H9 (cell line): ENCODE measurements at regions not wholly inside any gene's neighbourhood (a gene's known extent, or its start where the extent isn't known, plus 50 kb on each side); places are given as distances from the start of the nearest gene placed in this dataset.

Experiments
- DNase-seq: peaks from one replicate; pipeline ENCODE4 v3.0.0-alpha.2; 2017
- H2AFZ ChIP-seq: one replicate; pipeline ENCODE4 v1.6.1; 2013; ENCODE audit warnings: mild to moderate bottlenecking, low read length, control low read depth, moderate library complexity
- H2AK5ac ChIP-seq: 2 replicates; pipeline ENCODE4 v1.6.1; 2013; ENCODE audit warnings: low read length, control low read depth, mixed read lengths; ENCODE audit not compliant: insufficient read length
- H2BK120ac ChIP-seq: one replicate; pipeline ENCODE4 v1.6.1; 2013; ENCODE audit warnings: low read depth, mild to moderate bottlenecking, low read length, control low read depth, inconsistent platforms; ENCODE audit not compliant: poor library complexity, severe bottlenecking
- H2BK12ac ChIP-seq: 2 replicates; pipeline ENCODE4 v1.6.1; 2013; ENCODE audit warnings: low read length, control low read depth, mixed read lengths, low read depth; ENCODE audit not compliant: insufficient read length
- H2BK15ac ChIP-seq: 2 replicates; pipeline ENCODE4 v1.6.1; 2013; ENCODE audit warnings: low read depth, low read length, control low read depth
- H2BK20ac ChIP-seq: one replicate; pipeline ENCODE4 v1.6.1; 2013; ENCODE audit warnings: low read depth, mild to moderate bottlenecking, low read length, control low read depth, inconsistent platforms; ENCODE audit not compliant: poor library complexity, severe bottlenecking
- H2BK5ac ChIP-seq: 2 replicates; pipeline ENCODE4 v1.6.1; 2013; ENCODE audit warnings: low read length, control low read depth, mixed read lengths; ENCODE audit not compliant: insufficient read length
- H3K14ac ChIP-seq: 2 replicates; pipeline ENCODE4 v1.6.1; 2013; ENCODE audit warnings: low read length, control low read depth; ENCODE audit not compliant: insufficient read depth
- H3K18ac ChIP-seq: 2 replicates; pipeline ENCODE4 v1.6.1; 2013; ENCODE audit warnings: low read depth, mild to moderate bottlenecking, mixed read lengths, low read length, control low read depth; ENCODE audit not compliant: insufficient read length
- H3K23ac ChIP-seq: 2 replicates; pipeline ENCODE4 v1.6.1; 2013; ENCODE audit warnings: low read length, control low read depth, mixed read lengths, low read depth; ENCODE audit not compliant: insufficient read length
- H3K23me2 ChIP-seq: 2 replicates; pipeline ENCODE4 v1.6.1; 2013; ENCODE audit warnings: low read depth, mild to moderate bottlenecking, mixed read lengths, low read length, control low read depth; ENCODE audit not compliant: insufficient read length, poor library complexity, severe bottlenecking
- H3K27ac ChIP-seq: 2 replicates; pipeline ENCODE4 v1.5.1; 2013; ENCODE audit warnings: low read length, control low read depth, mixed read lengths, low read depth; ENCODE audit not compliant: insufficient read length
- H3K27me3 ChIP-seq: 2 replicates; pipeline ENCODE4 v1.6.1; 2013; ENCODE audit warnings: low read length, control low read depth, inconsistent platforms; ENCODE audit not compliant: insufficient read depth
- H3K4ac ChIP-seq: 2 replicates; pipeline ENCODE4 v1.6.1; 2013; ENCODE audit warnings: low read depth, mild to moderate bottlenecking, control low read depth, inconsistent platforms, low read length, moderate library complexity
- H3K4me1 ChIP-seq: 2 replicates; pipeline ENCODE4 v1.6.1; 2013; ENCODE audit warnings: low read length, control low read depth, inconsistent platforms; ENCODE audit not compliant: insufficient read depth
- H3K4me2 ChIP-seq: 2 replicates; pipeline ENCODE4 v1.6.1; 2013; ENCODE audit warnings: low read length, control low read depth, mixed read lengths; ENCODE audit not compliant: insufficient read length, insufficient read depth
- H3K56ac ChIP-seq: 2 replicates; pipeline ENCODE4 v1.6.1; 2013; ENCODE audit warnings: low read depth, mild to moderate bottlenecking, mixed read lengths, low read length, control low read depth; ENCODE audit not compliant: insufficient read length
- H3K79me1 ChIP-seq: 2 replicates; pipeline ENCODE4 v1.6.1; 2013; ENCODE audit warnings: low read depth, mild to moderate bottlenecking, moderate library complexity, low read length, control low read depth, inconsistent platforms; ENCODE audit not compliant: insufficient read depth, poor library complexity, severe bottlenecking
- H3K79me2 ChIP-seq: 2 replicates; pipeline ENCODE4 v1.6.1; 2013; ENCODE audit warnings: low read length, control low read depth, inconsistent platforms; ENCODE audit not compliant: insufficient read depth
- H3K9ac ChIP-seq: 2 replicates; pipeline ENCODE4 v1.6.1; 2013; ENCODE audit warnings: low read length, control low read depth, mixed read lengths; ENCODE audit not compliant: insufficient read length; ENCODE audit errors: extremely low read depth
- H3K9me3 ChIP-seq: one replicate; pipeline ENCODE4 v1.6.1; 2013; ENCODE audit warnings: low read depth, low read length, inconsistent platforms; ENCODE audit not compliant: control insufficient read depth
- H3T11ph ChIP-seq: one replicate; pipeline ENCODE4 v1.6.1; 2013; ENCODE audit warnings: mild to moderate bottlenecking, low read length, control low read depth, inconsistent platforms
- H4K20me1 ChIP-seq: one replicate; pipeline ENCODE4 v1.6.1; 2013; ENCODE audit not compliant: control insufficient read depth, insufficient read length, insufficient read depth
- H4K5ac ChIP-seq: 2 replicates; pipeline ENCODE4 v1.6.1; 2013; ENCODE audit warnings: low read depth, mild to moderate bottlenecking, mixed read lengths, low read length, control low read depth; ENCODE audit not compliant: insufficient read length
- H4K8ac ChIP-seq: replicated peaks from 2 replicates; pipeline ENCODE4 v1.6.1; 2013; ENCODE audit warnings: low read length, control low read depth, mixed read lengths, low read depth; ENCODE audit not compliant: insufficient read length
- H4K91ac ChIP-seq: 2 replicates; pipeline ENCODE4 v1.6.1; 2013; ENCODE audit warnings: low read depth, mild to moderate bottlenecking, moderate library complexity, mixed read lengths, low read length, control low read depth; ENCODE audit not compliant: insufficient read length
- H3K27ac Mint-ChIP-seq, 3 experiments: 2 replicates in 2 of 3; 3 replicates in 1 of 3; pipeline ENCODE4 v1.8.0; 2020 to 2021; ENCODE audit warnings: mixed read lengths in 3 of 3, mild to moderate bottlenecking in 1 of 3, moderate library complexity in 1 of 3
- H3K27me3 Mint-ChIP-seq: 2 replicates; pipeline ENCODE4 v1.8.0; 2021; ENCODE audit warnings: low read depth, mild to moderate bottlenecking, moderate library complexity, mixed read lengths
- H3K36me3 Mint-ChIP-seq, 3 experiments: 2 replicates in 2 of 3; 3 replicates in 1 of 3; pipeline ENCODE4 v1.8.0; 2020 to 2021; ENCODE audit warnings: low read depth in 3 of 3, mixed read lengths in 3 of 3; ENCODE audit not compliant: insufficient read depth in 1 of 3
- H3K4me1 Mint-ChIP-seq, 2 experiments: 2 replicates each; pipeline ENCODE4 v1.8.0; 2020; ENCODE audit warnings: mixed read lengths in 2 of 2
- H3K4me3 Mint-ChIP-seq, 2 experiments: 2 replicates in 1 of 2; 3 replicates in 1 of 2; pipeline ENCODE4 v1.8.0; 2020 to 2021; ENCODE audit warnings: mild to moderate bottlenecking in 2 of 2, mixed read lengths in 2 of 2, moderate library complexity in 1 of 2
- H3K9me3 Mint-ChIP-seq, 2 experiments: 2 replicates in 1 of 2; 3 replicates in 1 of 2; pipeline ENCODE4 v1.8.0; 2020; ENCODE audit warnings: mild to moderate bottlenecking in 2 of 2, mixed read lengths in 2 of 2, moderate library complexity in 1 of 2
- CTCF ChIP-seq: fragments of 200-600 bp; sonication (generic); conservative IDR thresholded peaks from 3 replicates; pipeline ENCODE4 v1.8.0; 2021; ENCODE audit warnings: antibody characterized with exemption, mild to moderate bottlenecking
- WGBS: extraction: QIAGEN DNeasy Blood & Tissue Kit; methylation state at CpG from one replicate; pipeline ENCODE4 v1.1.7; 2013; ENCODE audit warnings: missing lambda C conversion rate, low lambda C conversion rate, mixed read lengths; ENCODE audit not compliant: insufficient read length; ENCODE audit errors: extremely low coverage; 5-methylcytosine and 5-hydroxymethylcytosine counted together

GRCh38 chr7:131735101-131735500 is 178.7 kb upstream of the PODXL start:
- no peaks in the 10 kb centered on the region for H3K9me3 Mint-ChIP-seq
- H2AFZ ChIP-seq, result no peak overlapping the region

More at GRCh38 chr7:131735101-131735500, 178.7 kb upstream of the PODXL start:
- Histone ChIP-seq H3K23me2 (no peaks in the 10 kb centered on the region), H3K4me1 (peaks cover 4% of the 10 kb centered on the region; the same call in 1 of the 2 replicates), H3K18ac (no peak overlapping the region), H2AK5ac (no peak overlapping the region), H2BK15ac (no peak overlapping the region), H2BK12ac (no peak overlapping the region), H3K14ac (no peak overlapping the region), H3K56ac (no peak overlapping the region), H3K79me2 (no peaks in the 10 kb centered on the region), H3K23ac (no peak overlapping the region), H3K27ac (no peak overlapping the region), H3K27me3 (no peaks in the 10 kb centered on the region), H4K20me1 (no peaks in the 10 kb centered on the region), H4K91ac (no peak overlapping the region), H3K4me2 (no peak overlapping the region), H2BK20ac (no peak overlapping the region), H4K8ac (no peak overlapping the region), H3K4ac (no peak overlapping the region), H3K79me1 (no peaks in the 10 kb centered on the region), H2BK120ac (no peak overlapping the region), H3T11ph (no peak overlapping the region), H3K9ac (no peak overlapping the region), H2BK5ac (no peak overlapping the region), H3K9me3 (no peaks in the 10 kb centered on the region), H4K5ac (no peak overlapping the region)
- no peak overlapping the region for H3K4me3 Mint-ChIP-seq
- peaks cover 20% of the 10 kb centered on the region for H3K27me3 Mint-ChIP-seq
- peaks cover 17 to 25% of the 10 kb centered on the region in 2 experiments for H3K4me1 Mint-ChIP-seq
- no CpG with 5 or more reads among the region's 5 CpGs for WGBS
- TF ChIP-seq CTCF, result no peak
- no peak for DNase-seq
- H3K36me3 Mint-ChIP-seq, result no peaks in the 10 kb centered on the region; a peak in 1 of 7 replicates
- no peak overlapping the region for H3K27ac Mint-ChIP-seq
